EL (cell line): ENCODE measurements at regions not wholly inside any gene's neighbourhood (a gene's known extent, or its start where the extent isn't known, plus 50 kb on each side); places are given as distances from the start of the nearest gene placed in this dataset.
"Not testable (repeated sequence)": the region's sequence is repeated elsewhere in the genome, so short reads cannot be mapped to it uniquely, and the experiment has no call there.

Source experiments
- DNase-seq: peaks from one replicate; pipeline ENCODE4 v3.0.0-alpha.2; 2016

- no peak for DNase-seq
These were observed 473.5 kb downstream of the DNAH5 start for GRCh38 chr5:13470975-13471374.

DNA sequence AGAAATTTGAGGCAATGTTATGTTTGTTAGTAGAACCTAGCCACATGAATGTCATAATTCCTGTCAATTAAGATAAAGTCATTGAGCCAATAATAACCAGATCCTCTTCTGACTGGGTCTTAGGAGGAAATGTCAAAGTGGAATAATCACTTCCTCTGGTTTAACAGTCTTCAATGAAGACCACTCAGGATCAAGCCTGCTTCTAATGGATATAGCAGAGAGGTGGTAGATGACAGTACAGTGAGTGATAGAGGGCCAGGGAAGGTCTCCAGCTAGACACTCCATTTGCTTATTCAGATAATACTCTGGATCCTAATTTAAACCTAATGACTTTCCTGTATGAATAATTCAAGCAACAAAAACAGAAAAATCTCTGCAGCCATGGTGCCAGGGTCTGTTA lies 474.2 kb downstream of the DNAH5 start:
- DNase-seq: no peak

DNA sequence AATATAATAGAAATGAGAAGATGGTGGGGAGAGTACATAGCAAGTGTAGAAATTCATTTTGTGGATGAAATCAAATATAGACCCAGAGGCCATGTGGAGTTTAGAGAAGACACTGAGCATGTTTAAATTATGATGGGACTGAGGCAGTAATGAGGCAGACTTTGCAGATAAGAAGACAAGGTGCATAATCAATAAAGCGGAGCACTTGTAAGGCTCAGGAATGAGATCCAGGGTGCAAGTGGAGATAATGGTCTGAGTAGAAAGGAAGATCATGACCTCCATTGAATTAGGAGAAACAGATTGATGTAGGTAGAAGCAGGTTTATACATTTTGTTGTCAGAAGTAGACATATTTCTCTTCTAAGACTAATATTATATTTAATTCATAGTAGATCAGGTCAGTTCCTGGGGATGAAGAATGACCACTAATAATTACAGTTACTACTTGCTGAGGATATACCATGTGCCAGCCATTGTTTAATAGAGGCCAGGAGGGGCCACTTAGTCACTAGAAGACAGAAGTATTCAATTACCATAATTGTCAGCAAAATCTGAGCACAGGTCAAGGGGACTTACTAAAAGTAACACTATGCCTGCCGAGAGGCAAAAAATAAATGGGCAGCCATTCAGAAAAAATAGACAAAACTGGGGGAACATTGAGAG lies 479.8 kb downstream of the DNAH5 start:
- no peak for DNase-seq

DNA sequence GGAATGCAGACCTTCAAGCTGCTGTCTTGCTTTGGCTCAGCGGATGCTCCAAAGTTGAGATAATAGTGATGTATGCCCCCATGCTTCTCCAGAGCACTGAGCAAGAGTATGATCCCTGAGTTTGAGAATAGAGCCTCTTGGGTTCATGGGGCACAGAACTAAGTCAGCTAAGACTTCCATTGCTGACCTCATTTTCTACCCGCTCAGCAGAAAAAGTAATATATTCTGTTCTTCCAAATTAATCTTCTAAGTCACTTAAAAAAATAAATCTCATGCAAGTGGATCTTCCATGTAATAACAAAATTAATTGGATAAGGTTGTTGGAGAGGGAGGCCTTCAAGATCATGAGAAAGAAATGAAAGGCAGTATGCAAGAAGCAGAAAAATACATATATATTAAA lies 483.9 kb downstream of the DNAH5 start:
- no peak for DNase-seq

DNA sequence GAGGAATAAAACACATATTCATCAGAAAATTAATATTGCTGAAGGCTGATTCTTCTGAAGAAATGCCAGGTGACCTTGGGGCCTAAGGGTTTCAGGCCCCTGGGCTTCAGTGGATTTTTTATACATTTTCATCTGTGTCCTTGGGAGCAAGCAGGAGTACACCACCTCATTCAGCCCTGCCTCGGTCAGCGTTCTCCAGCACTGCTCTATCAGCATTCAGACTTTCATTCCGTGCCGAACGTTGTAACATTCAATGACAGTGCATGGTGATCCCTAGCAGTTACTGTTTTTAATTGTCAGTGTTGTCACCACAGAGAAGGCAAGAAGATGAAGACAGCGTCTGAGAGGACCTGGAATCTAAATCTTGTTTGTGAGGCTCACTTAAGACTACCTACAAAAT lies 490.4 kb downstream of the DNAH5 start:
- DNase-seq: no peak

GRCh38 chr5:13448843-13449242 lies 495.6 kb downstream of the DNAH5 start:
- no peak for DNase-seq

DNA sequence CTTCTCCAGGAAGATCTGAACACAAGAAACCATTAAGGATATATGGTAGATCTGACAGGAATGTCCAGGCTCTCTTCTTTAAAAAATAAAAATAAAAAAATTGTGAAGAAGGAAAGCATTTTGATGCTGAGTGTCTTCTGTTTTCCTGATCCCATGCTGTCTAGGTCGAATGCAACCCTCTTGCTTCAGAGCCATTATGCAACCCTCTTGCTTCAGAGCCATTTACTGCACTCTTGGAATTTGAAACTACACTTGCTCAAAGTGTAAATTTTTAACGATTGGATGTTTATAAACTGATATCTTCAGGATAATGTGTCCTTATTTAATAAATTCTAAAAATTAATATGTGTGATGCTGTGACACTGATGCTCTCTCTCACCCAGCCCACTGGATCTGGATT lies 505.1 kb downstream of the DNAH5 start:
- no peak for DNase-seq

GRCh38 chr5:13427827-13428557 lies 516.5 kb downstream of the DNAH5 start:
- no peak for DNase-seq

GRCh38 chr5:13412040-13412595 lies 532.4 kb downstream of the DNAH5 start:
- DNase-seq: no peak

DNA sequence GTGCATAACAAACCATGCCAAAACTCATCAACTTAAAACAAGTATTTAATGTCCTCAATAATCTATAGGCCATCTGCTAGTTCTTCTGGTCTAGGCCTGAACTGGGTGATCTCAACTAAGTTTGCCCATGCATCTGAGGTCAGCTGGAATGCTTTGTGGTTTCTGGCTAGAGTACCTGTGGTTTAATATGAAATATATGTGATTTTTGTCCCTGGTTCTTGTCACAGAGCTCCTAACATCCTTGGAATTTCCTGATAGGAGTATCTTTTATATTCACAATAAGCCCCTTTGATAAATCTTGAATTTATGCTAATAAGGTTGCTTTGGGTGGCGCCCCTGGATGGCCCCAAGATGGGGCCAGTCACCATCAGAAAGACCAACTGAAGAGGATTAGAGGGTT lies 535.9 kb downstream of the DNAH5 start:
- no peak for DNase-seq

DNA sequence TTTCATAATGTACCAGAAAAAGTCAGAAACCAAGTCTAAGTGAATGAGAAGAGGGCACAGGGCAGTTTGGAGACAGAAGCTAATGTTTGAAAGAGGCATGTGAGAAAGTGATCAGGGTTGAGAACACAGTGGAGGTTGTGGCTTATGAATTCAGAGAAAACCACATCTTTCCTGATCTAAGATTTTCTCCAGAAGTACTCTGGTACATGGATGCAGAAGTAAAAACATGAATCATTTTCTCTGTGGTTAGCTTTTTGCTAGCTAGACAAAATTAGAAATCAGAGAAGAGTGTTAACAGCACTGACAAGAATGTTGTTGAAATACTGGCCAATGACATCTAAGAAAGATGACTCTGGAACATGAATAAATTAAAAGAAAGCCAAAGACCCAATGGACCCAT lies 541.1 kb downstream of the DNAH5 start:
- DNase-seq: no peak

DNA sequence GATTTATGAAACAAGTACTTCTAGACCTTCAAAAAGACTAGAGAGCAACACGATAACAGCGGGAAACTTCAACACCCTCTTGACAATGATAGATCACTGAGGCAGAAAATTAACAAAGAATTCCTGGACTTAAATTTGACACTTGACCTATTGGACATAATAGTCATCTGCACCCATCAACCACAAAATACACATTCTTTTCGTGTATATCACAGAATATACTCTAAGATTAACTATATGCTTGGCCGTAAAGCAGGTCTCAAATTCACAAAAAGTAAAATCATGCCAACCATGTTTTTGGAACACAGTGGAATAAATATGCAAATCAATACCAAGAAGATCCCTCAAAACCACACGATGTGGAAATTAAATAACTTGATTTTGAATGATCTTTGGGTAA lies 559.4 kb downstream of the DNAH5 start:
- DNase-seq: no peak

GRCh38 chr5:13382232-13382631 lies 562.3 kb downstream of the DNAH5 start:
- no peak for DNase-seq

- no peak for DNase-seq
These were observed 566.4 kb downstream of the DNAH5 start for GRCh38 chr5:13378091-13378490.

GRCh38 chr5:13359344-13359743 lies 585.1 kb downstream of the DNAH5 start:
- DNase-seq: peak; percentile 10

DNA sequence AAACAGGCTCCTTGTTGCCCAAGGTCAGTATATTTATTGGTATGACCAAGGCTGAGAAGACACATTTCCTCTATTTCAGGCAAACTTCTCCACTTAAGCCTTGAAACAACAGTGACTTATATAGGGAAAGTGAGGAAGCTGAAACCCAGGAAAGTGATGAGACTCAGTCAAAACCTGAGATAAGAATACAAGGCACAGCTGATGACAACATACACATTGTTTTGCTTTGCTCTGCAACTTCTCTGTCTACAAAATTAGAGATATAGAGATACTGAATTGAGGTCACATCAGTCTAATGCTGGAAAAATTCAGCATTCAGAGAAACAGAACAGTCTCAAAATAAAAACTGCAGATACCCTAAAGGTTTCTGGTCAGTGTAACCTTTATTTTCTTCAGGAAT lies 586.1 kb downstream of the DNAH5 start:
- no peak for DNase-seq

GRCh38 chr5:13357929-13358328 lies 586.6 kb downstream of the DNAH5 start:
- no peak for DNase-seq

GRCh38 chr5:13356226-13356625 lies 588.3 kb downstream of the DNAH5 start:
- no peak for DNase-seq

GRCh38 chr5:13354611-13355010 lies 589.9 kb downstream of the DNAH5 start:
- no peak for DNase-seq

- no peak for DNase-seq
These were observed 593.7 kb downstream of the DNAH5 start for GRCh38 chr5:13350767-13351166.

DNA sequence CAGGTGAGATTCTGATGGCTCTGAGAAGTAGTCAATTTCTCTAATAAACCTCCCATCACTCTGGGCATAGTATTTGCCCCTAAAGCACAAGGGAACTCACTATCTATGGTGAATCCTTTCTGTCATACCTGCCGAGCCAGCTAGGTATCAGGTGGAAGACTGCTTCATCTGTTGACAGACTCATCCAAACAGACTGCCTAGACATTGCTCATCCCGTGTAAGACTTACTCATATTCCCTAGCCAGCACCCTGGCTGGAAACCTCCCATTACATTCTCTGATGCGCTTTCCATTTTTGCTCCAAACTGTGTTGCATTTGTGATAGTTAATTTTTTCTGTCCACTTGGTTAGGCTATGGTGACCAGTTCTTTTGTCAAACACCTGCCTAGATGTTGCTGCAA lies 595.9 kb downstream of the DNAH5 start:
- DNase-seq: no peak

DNA sequence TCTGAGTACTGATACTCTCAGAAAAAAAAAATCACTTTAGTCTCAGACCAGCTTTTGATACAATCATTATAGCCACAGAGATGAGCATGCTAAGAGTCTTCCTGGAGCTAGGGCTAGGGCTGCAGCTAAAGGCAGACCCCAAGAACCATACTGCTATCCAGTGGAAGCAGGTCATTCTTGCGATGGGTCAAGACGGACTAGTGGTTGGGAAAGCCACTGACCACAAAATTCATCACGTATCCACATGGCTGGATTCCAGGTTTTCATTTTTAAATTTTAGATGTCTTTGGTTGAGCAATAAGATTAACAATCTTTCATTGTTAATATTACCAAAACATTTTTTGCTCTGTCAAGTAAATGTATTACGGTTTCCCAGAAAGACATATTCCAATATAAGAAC lies 598.1 kb downstream of the DNAH5 start:
- DNase-seq: no peak

- DNase-seq: no peak
These were observed 605.4 kb downstream of the DNAH5 start for GRCh38 chr5:13339093-13339492.

- DNase-seq: not testable (repeated sequence)
These were observed 609.5 kb downstream of the DNAH5 start for GRCh38 chr5:13335026-13335425.

DNA sequence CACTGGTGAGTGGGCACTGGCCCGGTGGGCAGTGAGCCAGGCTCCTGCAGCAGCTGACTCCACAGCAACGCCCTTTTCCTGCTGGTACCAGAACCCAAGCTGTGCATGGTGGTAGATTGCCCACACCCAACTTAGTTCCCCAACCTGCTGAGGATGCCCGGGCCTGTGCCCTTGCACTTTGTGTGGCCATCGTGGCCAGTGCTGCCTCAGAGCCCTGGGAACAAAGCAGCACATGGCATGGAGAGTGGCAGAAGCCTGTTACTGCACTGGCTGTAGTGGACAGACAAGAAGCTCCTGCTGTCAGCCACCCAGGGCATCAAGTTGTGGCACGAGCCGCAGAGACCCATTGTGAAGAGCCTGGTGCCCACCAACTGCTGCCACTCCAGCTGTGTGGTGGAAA lies 612.9 kb downstream of the DNAH5 start:
- no peak for DNase-seq
